HT1080 (cell line): ENCODE measurements at regions not wholly inside any gene's neighbourhood (a gene's known extent, or its start where the extent isn't known, plus 50 kb on each side); places are given as distances from the start of the nearest gene placed in this dataset.

Experiments used
- DNase-seq: peaks from one replicate; pipeline ENCODE4 v3.0.0-alpha.2; 2015; ENCODE audit warnings: low read depth

DNA sequence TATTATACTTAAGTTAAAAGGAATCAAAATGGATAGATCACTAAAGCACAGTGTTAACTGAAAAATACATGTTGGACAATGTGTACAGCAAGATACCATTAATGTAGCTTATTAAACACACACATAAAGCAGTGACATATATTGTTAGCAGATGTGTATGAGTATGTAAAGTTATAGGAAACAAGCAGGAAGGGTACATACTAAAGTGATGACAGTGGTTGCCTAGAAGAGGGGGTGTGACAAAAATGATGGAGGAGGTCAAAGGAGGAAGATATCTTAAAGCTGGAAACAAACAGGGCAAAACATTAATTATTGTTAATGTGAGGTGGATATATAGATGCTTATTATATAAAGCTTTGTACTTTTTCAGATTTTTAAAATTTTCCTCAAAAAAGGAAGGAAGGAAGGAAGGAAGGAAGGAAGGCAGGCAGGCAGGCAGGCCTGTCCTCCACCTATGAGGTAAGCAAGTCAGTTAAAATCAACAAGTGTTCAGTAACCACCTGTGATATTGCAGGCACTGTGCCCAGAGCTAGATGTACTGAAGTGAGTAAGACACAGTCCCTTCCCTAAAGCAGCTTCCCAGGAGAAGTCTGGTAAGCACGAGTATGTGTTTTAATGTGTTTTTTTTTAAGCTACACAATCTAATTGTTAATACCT lies 252.9 kb upstream of the NR5A2 start:
- peak; percentile 47 for DNase-seq

DNA sequence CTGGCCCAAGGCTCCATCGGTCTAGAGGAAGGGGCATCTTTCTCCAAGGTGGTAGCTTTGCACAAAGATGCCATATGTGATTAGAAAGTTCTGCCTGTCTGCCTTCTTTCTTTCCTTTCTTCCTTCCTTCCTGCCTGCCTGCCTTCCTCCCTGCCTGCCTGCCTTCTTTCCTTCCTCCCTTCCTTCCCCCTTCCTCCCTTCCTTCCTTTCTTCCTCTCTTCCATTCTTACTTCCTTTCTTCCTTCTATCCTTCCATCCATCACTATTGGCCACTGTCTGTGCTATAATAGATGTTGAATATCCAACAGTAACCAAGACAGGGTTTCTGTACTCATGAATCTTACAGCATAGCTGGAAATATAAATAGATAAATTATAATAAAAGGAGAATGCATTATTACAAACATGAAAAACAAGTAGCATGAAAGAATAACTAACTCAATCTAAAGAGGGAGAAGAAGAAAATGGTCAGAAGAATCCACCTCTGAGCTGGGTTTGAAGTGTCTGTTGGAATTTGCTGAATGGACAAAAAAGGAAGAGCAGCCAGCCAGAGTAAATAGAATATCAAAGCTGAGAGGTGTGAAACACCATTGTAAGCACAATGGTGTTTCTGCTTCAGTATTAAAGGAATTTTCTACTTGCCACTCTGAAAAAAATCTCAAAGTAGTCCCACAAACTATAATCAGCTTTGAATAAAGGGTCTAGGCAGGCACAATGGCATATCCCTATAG lies 250.6 kb upstream of the NR5A2 start:
- no peak for DNase-seq

DNA sequence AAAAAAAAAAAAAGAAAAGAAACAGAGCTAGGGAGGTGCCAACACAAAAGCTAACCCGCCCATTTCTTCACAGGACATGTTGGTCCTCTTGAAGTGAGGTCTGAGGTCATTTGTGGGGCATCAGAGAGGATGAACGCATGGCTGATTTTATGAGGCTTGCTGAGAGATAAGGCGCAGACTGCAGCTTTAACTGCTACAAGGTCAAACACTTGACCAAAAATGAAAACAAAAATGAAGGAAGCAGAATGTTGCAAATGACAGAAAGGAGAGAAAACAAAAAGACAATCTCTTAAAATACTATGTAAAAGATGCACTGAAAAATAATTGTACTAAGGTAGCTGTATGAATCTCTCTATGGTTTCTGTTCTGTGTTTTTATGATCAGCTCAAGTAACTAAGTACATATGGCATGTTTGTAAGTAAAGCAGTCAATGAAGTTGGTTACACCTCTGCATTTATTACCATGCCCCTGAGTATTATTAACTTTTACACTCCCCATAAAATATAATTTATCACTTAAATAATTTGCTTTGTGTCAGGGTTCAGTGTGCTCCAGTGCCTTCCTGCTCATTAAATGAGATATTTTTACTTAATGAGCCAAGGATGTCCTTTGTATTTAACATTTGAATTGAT lies 249.1 kb upstream of the NR5A2 start:
- DNase-seq, result no peak

DNA sequence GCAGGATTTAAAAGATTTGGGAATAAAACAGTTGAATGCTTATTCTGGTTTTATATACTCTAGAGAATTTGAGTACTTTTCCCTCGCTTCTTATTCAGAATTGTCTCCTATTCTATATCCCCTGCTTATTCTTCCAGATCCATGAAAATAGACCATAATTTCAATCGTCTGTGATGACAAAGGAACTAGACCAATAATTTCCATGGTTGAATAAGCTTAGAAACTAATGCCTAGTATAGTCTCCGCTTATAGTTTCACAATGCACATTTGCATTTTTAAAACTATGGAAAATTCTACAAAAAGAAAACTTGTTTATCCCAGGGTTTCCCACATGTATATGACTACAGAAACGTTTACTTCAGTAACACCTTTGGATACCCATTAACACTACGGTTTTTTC lies 247.4 kb upstream of the NR5A2 start:
- no peak for DNase-seq

- DNase-seq, result peak; percentile 23
Measured at GRCh38 chr1:199780948-199781670, 246.4 kb upstream of the NR5A2 start.

DNA sequence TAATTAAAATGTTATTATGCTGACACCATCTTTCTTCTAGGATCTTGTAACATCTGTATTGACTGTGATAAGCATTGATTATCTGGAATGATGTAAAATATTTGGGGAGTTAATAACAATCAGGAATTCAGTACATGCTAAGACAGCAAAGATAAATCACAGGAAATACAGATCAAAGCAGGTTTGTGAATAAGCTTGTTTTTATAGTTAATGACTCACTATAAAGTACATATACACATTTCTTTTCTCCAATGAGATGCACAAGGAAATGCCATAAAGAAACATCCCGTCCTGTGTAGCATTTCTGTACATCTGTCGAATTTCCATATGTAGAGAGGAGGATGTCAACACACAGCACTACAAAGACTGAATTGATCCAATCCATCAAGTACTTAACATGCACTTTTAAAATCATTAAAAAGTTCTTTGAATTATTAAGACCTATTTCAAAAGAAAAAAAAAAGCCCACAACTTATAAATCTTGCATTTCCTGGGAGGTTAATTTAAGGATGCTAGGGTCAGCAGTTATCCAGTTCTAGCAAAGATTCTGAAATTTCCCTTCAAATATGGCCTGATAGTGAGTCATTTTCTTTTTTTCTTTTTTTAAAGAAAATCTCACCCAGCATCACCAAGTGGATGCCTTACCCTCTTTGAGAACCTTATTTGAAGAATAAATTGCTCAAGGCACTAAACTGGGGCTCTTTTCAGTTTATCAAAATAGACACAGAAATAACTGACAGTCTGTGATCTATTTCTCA lies 243.2 kb upstream of the NR5A2 start:
- peak; percentile 36 for DNase-seq

DNA sequence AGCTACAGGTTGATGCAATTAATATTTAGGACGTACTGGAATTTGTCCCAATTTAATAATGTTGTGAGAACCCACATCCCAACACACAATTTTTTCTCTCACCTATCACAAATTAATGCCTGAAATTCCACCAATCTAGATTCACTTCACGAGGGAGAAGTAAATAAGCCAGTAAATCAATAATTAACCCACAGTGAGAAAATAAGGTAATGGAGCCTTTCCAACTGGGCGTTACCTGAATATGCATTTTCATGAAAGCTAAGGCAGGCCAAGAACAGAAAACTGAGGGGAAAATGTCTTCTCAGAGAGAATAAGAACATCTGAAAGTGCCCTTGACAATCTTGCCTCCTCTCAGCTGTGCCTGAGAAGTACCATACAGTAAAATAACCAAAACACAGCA lies 240.8 kb upstream of the NR5A2 start:
- no peak for DNase-seq

DNA sequence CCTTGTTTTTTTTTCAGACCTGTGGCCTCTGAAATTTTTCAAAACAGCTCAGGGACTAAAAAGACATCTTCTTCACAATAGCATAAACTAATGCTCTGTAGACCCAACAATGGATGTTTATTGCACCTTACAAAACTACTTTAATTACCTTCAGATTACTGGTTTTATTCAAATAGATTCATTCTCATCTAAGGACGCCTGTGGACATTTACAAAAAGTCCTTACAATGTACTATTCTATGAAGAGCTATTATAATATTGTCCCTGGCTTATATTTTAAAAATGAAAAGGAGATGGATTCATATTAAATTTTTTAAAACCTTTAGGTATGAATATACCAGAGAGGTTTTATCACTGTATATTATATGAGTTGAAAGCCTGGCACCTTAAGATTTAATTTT lies 238.4 kb upstream of the NR5A2 start:
- no peak for DNase-seq

GRCh38 chr1:199791495-199791894 lies 236.0 kb upstream of the NR5A2 start:
- DNase-seq, result no peak

DNA sequence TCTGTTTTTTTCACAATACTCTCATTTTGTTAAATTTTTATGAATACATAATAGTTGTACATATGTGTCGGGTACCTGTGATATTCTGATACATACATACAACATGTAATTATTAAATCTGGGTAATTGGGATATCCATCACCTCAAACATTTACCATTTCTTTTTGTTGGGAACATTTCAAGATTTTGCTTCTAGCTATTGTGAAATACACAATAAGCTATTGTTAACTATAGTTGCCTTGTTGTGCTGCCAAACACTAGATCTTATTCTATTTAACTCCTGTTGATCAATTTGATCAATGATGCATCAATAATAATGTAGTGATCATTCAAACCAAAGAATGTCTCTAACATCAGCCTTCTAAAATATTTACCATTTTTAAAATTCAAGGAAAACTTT lies 234.6 kb upstream of the NR5A2 start:
- no peak for DNase-seq

GRCh38 chr1:199794105-199794863 lies 233.2 kb upstream of the NR5A2 start:
- no peak for DNase-seq

GRCh38 chr1:199799116-199799515 lies 228.4 kb upstream of the NR5A2 start:
- no peak for DNase-seq

GRCh38 chr1:199804526-199804925 lies 223.0 kb upstream of the NR5A2 start:
- no peak for DNase-seq

DNA sequence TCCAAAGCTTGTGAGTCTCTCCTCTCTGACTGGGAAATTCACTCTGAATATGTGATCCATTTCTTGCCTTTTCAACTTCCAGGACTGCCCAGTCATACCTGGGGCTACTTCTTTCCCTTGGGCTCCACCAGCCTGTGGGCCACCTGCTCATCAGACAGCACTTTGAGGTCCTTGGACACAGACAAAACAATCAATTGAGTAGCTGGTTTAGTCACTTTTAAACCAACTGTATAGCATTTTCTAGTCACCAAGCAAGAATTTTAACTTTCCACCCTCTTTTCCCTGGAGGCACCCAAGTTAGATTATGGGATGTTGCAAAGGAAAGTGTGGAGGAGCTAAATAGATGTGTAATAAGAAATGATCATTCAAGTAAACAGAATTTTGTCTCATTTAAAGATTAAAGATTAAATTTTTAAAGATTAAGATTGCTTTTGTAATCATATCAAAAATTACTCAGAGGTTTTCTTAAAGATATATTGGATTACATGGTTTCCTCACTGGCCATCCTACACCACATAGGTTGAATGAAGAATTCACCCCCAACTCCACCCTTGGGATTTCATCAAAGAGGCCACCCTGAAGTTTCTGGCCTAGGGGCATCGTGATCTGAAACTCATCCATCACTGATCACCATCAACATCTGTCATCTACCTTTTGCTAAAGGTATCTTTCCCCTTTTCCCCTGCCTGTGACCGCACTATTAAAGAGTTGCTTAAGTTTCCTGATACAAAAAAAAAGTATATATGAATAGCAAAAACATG lies 219.2 kb upstream of the NR5A2 start:
- no peak for DNase-seq

- no peak for DNase-seq
Measured at GRCh38 chr1:199809311-199809710, 218.2 kb upstream of the NR5A2 start.

- no peak for DNase-seq
Measured at GRCh38 chr1:199811163-199811562, 216.3 kb upstream of the NR5A2 start.

DNA sequence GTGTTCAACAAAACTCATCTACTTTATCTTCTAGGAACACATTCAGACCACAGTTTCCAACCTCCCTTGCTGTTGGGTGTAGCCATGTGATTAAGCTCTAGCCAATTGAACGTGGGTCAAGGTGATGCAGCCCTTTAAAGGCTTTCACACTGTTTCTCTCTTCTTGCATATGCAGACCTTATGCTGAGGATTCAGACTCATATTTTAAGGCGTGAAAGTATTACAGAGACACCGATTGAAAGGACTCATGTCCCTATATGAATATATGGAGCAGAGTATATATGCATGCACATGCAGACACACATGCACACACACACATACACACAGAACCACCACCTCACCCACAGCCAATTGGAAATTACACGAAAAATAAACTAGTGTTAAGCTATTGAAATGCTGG lies 214.3 kb upstream of the NR5A2 start:
- no peak for DNase-seq

DNA sequence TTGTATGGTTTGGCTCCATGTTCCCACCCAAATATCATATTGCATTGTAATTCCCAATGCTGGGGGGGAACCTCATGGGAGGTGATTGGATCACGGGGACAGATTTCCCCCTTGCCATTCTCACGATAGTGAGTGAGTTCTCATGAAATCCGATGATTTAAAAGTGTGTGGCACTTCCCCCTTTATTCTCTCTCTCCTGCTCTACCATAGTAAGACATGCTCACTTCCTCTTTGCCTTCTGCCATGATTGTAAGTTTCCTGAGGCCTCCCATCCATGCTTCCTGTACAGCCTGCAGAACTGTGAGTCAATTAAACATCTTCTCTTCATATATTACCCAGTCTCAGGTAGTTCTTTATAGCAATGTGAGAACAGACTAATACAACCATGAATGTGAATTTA lies 211.6 kb upstream of the NR5A2 start:
- DNase-seq, result no peak

- DNase-seq, result no peak
Measured at GRCh38 chr1:199817266-199817665, 210.2 kb upstream of the NR5A2 start.
